DOHH2 (cell line): ENCODE measurements at regions not wholly inside any gene's neighbourhood (a gene's known extent, or its start where the extent isn't known, plus 50 kb on each side); places are given as distances from the start of the nearest gene placed in this dataset.

Source experiments
- H3F3A ChIP-seq: fragments of 200-600 bp; sonication (generic), shearing (Covaris generic); 2 replicates; pipeline ENCODE4 v1.6.0; 2016; ENCODE audit warnings: antibody characterized with exemption, mild to moderate bottlenecking; ENCODE audit not compliant: control insufficient read depth, insufficient read depth
- H3K27ac ChIP-seq: fragments of 200-600 bp; sonication (generic); 2 replicates; pipeline ENCODE4 v1.5.1; 2014; ENCODE audit warnings: low read depth, mild to moderate bottlenecking, low read length, moderate library complexity
- H3K27me3 ChIP-seq: fragments of 200-600 bp; sonication (generic); 2 replicates; pipeline ENCODE4 v1.6.1; 2014; ENCODE audit warnings: mild to moderate bottlenecking, low read length, mixed read lengths; ENCODE audit not compliant: control insufficient read depth
- H3K36me3 ChIP-seq: fragments of 200-600 bp; sonication (generic); 2 replicates; pipeline ENCODE4 v1.6.1; 2014; ENCODE audit warnings: mild to moderate bottlenecking, low read length, moderate library complexity, mixed read lengths; ENCODE audit not compliant: control insufficient read depth
- H3K4me1 ChIP-seq: fragments of 200-600 bp; sonication (generic); 2 replicates; pipeline ENCODE4 v1.6.1; 2014; ENCODE audit warnings: mild to moderate bottlenecking, low read length, mixed read lengths; ENCODE audit not compliant: control insufficient read depth
- H3K4me2 ChIP-seq: fragments of 200-600 bp; sonication (generic); 2 replicates; pipeline ENCODE4 v1.6.0; 2014; ENCODE audit warnings: mild to moderate bottlenecking, low read length, moderate library complexity
- H3K4me3 ChIP-seq: fragments of 200-600 bp; sonication (generic); 2 replicates; pipeline ENCODE4 v1.5.1; 2014; ENCODE audit warnings: mild to moderate bottlenecking, low read length, mixed read lengths
- H3K79me2 ChIP-seq: fragments of 200-600 bp; sonication (generic); 2 replicates; pipeline ENCODE4 v1.6.1; 2014; ENCODE audit warnings: mild to moderate bottlenecking, low read length, mixed read lengths; ENCODE audit not compliant: control insufficient read depth
- H3K9me2 ChIP-seq: fragments of 200-600 bp; sonication (generic); replicated peaks from 2 replicates; pipeline ENCODE4 v1.6.1; 2014; ENCODE audit warnings: mild to moderate bottlenecking, low read length, mixed read lengths; ENCODE audit not compliant: control insufficient read depth
- H3K9me3 ChIP-seq: fragments of 200-600 bp; sonication (generic); 2 replicates; pipeline ENCODE4 v1.6.1; 2014; ENCODE audit warnings: antibody characterized with exemption, low read length, mixed read lengths; ENCODE audit not compliant: control insufficient read depth, insufficient read depth
- H4K20me1 ChIP-seq: fragments of 200-600 bp; sonication (generic); 2 replicates; pipeline ENCODE4 v1.6.0; 2014; ENCODE audit warnings: low read depth, mild to moderate bottlenecking, antibody characterized with exemption, low read length, moderate library complexity; ENCODE audit not compliant: control insufficient read depth, insufficient read depth
- EZH2phosphoT487 ChIP-seq: fragments of 200-600 bp; sonication (generic); IDR thresholded peaks from 2 replicates; pipeline ENCODE4 v1.6.1; 2017; ENCODE audit warnings: borderline replicate concordance, mild to moderate bottlenecking, antibody characterized with exemption, low read length, moderate library complexity, mixed read lengths
- TF ChIP-seq, protein P1 (sequence below): fragments of 200-600 bp; sonication (generic); IDR thresholded peaks from one replicate; pipeline ENCODE4 v1.5.1; 2014; ENCODE audit warnings: antibody characterized with exemption, mild to moderate bottlenecking, low read depth, low read length; ENCODE audit not compliant: poor library complexity, severe bottlenecking

DNA sequence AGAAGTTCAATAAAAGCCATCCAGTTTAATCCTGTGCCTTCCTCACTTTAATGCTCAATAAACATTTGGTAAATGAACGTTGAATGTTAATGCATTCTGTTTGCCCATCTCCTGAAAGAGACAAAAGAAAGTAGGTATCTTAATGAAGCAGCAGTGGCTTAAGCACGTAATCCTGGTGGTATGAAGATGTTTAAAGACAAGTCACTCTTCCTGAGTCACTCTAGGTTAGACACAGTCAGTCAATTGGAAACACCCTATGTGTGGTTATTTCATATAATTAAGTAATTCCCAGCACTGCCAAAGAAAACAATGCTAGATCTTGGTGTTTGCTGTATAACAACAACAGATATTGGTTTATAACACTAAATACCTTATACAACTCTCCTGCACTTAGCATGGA is 334.0 kb upstream of the FMN2 start:
- no peak for TF ChIP-seq EZH2phosphoT487
- TF ChIP-seq, protein P1, sequence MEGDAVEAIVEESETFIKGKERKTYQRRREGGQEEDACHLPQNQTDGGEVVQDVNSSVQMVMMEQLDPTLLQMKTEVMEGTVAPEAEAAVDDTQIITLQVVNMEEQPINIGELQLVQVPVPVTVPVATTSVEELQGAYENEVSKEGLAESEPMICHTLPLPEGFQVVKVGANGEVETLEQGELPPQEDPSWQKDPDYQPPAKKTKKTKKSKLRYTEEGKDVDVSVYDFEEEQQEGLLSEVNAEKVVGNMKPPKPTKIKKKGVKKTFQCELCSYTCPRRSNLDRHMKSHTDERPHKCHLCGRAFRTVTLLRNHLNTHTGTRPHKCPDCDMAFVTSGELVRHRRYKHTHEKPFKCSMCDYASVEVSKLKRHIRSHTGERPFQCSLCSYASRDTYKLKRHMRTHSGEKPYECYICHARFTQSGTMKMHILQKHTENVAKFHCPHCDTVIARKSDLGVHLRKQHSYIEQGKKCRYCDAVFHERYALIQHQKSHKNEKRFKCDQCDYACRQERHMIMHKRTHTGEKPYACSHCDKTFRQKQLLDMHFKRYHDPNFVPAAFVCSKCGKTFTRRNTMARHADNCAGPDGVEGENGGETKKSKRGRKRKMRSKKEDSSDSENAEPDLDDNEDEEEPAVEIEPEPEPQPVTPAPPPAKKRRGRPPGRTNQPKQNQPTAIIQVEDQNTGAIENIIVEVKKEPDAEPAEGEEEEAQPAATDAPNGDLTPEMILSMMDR, result no peak
- H4K20me1 ChIP-seq, result no peaks in the 10 kb centered on the region
- no peaks in the 10 kb centered on the region for H3K4me1 ChIP-seq

DNA sequence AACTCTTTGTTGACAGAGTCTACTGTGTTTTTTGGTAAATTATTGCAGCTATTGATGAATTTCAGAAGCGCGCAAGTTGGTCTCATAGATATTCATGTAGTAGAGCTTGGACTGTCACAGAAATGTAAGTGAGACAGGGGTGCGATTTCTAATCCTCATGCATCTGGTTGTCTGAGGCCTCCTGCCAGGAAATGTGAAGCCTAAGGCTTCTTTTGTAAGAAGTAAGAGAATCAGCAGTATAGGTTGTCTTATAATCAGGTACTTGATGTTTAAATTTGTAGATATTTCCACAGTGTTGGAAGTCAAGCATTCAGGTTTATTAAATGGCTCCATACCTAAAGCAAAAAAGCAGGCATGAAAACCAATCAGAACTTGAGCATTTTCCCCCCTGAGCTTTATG is 332.9 kb upstream of the FMN2 start:
- H3K27me3 ChIP-seq, result no peaks in the 10 kb centered on the region
- no peaks in the 10 kb centered on the region for H4K20me1 ChIP-seq
- H3F3A ChIP-seq, result no peaks in the 10 kb centered on the region
- TF ChIP-seq EZH2phosphoT487, result no peak
- TF ChIP-seq, protein P1, result no peak
- H3K27ac ChIP-seq, result no peak overlapping the region
- H3K79me2 ChIP-seq, result no peaks in the 10 kb centered on the region
- H3K9me2 ChIP-seq, result no peaks in the 10 kb centered on the region
- H3K4me1 ChIP-seq, result no peaks in the 10 kb centered on the region
- no peaks in the 10 kb centered on the region for H3K36me3 ChIP-seq
- no peak overlapping the region for H3K4me2 ChIP-seq
- H3K9me3 ChIP-seq, result no peaks in the 10 kb centered on the region
- H3K4me3 ChIP-seq, result no peak overlapping the region

More for the DNA sequence above, 334.0 kb upstream of the FMN2 start:
- H3F3A ChIP-seq, result no peaks in the 10 kb centered on the region
- H3K4me2 ChIP-seq, result no peak overlapping the region
- no peak overlapping the region for H3K27ac ChIP-seq
- H3K27me3 ChIP-seq, result no peaks in the 10 kb centered on the region
- H3K36me3 ChIP-seq, result no peaks in the 10 kb centered on the region
- H3K79me2 ChIP-seq, result no peaks in the 10 kb centered on the region
- no peaks in the 10 kb centered on the region for H3K9me2 ChIP-seq
- H3K4me3 ChIP-seq, result no peak overlapping the region
- no peaks in the 10 kb centered on the region for H3K9me3 ChIP-seq

DNA sequence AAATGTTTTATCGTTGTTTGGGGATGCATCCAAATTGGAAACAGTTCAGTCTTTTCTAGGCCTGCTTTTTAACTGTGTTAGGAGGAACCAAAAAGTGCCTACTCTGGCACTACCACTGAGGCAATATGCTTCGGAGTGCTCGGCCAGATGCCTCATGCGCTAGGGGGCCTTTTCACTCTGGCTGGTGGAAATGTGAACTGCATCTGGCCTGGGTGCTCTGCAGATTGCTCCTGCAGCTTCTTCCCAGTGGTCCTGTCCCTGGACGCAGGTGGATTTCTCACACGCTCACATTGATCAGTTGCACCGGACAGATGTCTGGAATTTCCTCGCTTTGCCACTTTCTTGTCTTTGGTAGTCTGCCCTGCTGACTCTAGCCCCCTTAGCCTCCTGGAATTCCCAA is 330.2 kb upstream of the FMN2 start:
- no peaks in the 10 kb centered on the region for H3K9me3 ChIP-seq
- H3K4me3 ChIP-seq, result no peak overlapping the region
- no peaks in the 10 kb centered on the region for H3K36me3 ChIP-seq
- H3K79me2 ChIP-seq, result no peaks in the 10 kb centered on the region
- H3K27ac ChIP-seq, result no peak overlapping the region
- no peaks in the 10 kb centered on the region for H3K4me1 ChIP-seq
- H3K4me2 ChIP-seq, result no peak overlapping the region
- TF ChIP-seq, protein P1, result no peak
- no peak for TF ChIP-seq EZH2phosphoT487
- H3K9me2 ChIP-seq, result no peaks in the 10 kb centered on the region
- no peaks in the 10 kb centered on the region for H4K20me1 ChIP-seq
- no peaks in the 10 kb centered on the region for H3F3A ChIP-seq
- H3K27me3 ChIP-seq, result no peaks in the 10 kb centered on the region

DNA sequence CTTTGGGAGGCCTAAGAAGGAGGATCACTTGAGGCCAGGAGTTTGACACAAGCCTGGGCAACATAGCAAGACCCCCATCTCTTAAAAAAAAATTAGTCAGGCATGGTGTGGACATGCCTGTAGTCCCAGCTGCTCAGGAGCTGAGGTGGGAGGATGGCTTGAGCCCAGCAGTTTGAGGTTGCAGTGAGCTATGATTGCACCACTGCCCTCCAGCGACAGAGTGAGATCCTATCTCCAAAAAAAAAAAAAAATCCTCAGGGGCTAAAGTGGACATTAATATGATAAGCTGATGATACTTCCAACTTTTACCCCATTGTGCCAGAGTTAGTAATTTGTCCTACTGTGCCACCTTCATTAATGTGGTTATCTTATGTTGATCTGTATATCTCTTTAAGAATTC is 327.8 kb upstream of the FMN2 start:
- Histone ChIP-seq H3K36me3 (no peaks in the 10 kb centered on the region), H3K27me3 (no peaks in the 10 kb centered on the region), H3K27ac (no peak overlapping the region), H3K79me2 (no peaks in the 10 kb centered on the region), H4K20me1 (no peaks in the 10 kb centered on the region), H3K4me3 (no peak overlapping the region), H3K4me2 (no peak overlapping the region), H3K4me1 (no peaks in the 10 kb centered on the region), H3K9me3 (no peaks in the 10 kb centered on the region), H3F3A (no peaks in the 10 kb centered on the region), H3K9me2 (no peaks in the 10 kb centered on the region)
- TF ChIP-seq, protein P1, result no peak
- TF ChIP-seq EZH2phosphoT487, result no peak
